ENCODE measurements at regions not wholly inside any gene's neighbourhood (a gene's known extent, or its start where the extent isn't known, plus 50 kb on each side); places are given as distances from the start of the nearest gene placed in this dataset.

- TF ChIP-seq YY1 (IDR thresholded peaks at IDR 0.05; ENCODE audit: insufficient read depth, insufficient read length) = no peak
- TF ChIP-seq ZNF274 (IDR thresholded peaks at IDR 0.05; ENCODE audit: low read depth, low read length) = no peak
- no peak for TF ChIP-seq SUZ12 (IDR thresholded peaks at IDR 0.05; ENCODE audit: extremely low read depth, insufficient read depth, insufficient read length)
These were observed 189.1 kb upstream of the ANKRD55 start for GRCh38 chr5:56422076-56422762.

Measured in NT2/D1 (cell line).